A549 (cell line): ENCODE measurements at regions not wholly inside any gene's neighbourhood (a gene's known extent, or its start where the extent isn't known, plus 50 kb on each side); places are given as distances from the start of the nearest gene placed in this dataset.
"Not testable (repeated sequence)": the region's sequence is repeated elsewhere in the genome, so short reads cannot be mapped to it uniquely, and the experiment has no call there.

Experiments
- ATAC-seq, 2 experiments: fragments of 200-7000 bp in 1 of 2; fragments of >200 bp in 1 of 2; cut with Nextera tagmentation in 1 of 2; cut with Tn5 transposase in 1 of 2; 3 replicates each; pipeline versions ENCODE4 v1.8.0 to v1.9.1; 2018 to 2020; ENCODE audit warnings: mild to moderate bottlenecking in 1 of 2, moderate library complexity in 1 of 2
- CTCF ChIA-PET: fragments of 300-600 bp; sonication (Branson Sonifier 250); formaldehyde crosslinking; extraction: SDS; loops from one replicate; lab custom pipeline; 2021; ENCODE audit warnings: antibody characterized with exemption, inconsistent platforms; lab: Yijun Ruan, JAX
- POLR2A ChIA-PET: fragments of 350-600 bp; formaldehyde crosslinking; extraction: SDS; loops from one replicate; lab custom pipeline; 2021; ENCODE audit warnings: antibody characterized with exemption, inconsistent platforms; lab: Yijun Ruan, JAX
- DNase-seq, 2 experiments: peaks; one replicate each; pipeline versions ENCODE4 v3.0.0 to v3.0.0-alpha.2; 2011 to 2016; ENCODE audit warnings: low read depth in 1 of 2, low spot score in 1 of 2
- FAIRE-seq: peaks from 2 replicates; lab custom pipeline; 2011; peaks lifted over from hg19 to GRCh38; lab: Jason Lieb, UNC
- H3K27ac ChIP-seq, 2 experiments: fragments of >200 bp; sonication (Bioruptor Twin); formaldehyde crosslinking; 3 replicates each; pipeline ENCODE4 v1.5.1; 2016 to 2017
- H3K4me1 ChIP-seq: fragments of >200 bp; sonication (Bioruptor Twin); formaldehyde crosslinking; 3 replicates; pipeline ENCODE4 v1.6.1; 2016
- H3K4me2 ChIP-seq: fragments of >200 bp; sonication (Bioruptor Twin); formaldehyde crosslinking; 3 replicates; pipeline ENCODE4 v1.6.1; 2016
- H3K4me3 ChIP-seq: fragments of >200 bp; sonication (Bioruptor Twin); formaldehyde crosslinking; 3 replicates; pipeline ENCODE4 v1.5.1; 2016
- H3K9me3 ChIP-seq: fragments of >200 bp; sonication (Bioruptor Twin); formaldehyde crosslinking; 3 replicates; pipeline ENCODE4 v1.6.1; 2016
- BHLHE40 ChIP-seq: IDR thresholded peaks from 2 replicates; pipeline ENCODE4 v1.6.1; 2012; ENCODE audit warnings: low read depth, low read length, inconsistent platforms
- CBX2 ChIP-seq: fragments of 200-600 bp; sonication (generic); IDR thresholded peaks from 2 replicates; pipeline ENCODE4 v1.6.1; 2016; ENCODE audit warnings: low read depth, mild to moderate bottlenecking, borderline replicate concordance
- CHD2 ChIP-seq: fragments of 150-350 bp; IDR thresholded peaks from 2 replicates; pipeline ENCODE4 v1.6.1; 2014; ENCODE audit warnings: low read length; ENCODE audit not compliant: partially characterized antibody
- CHD4 ChIP-seq: fragments of 200-600 bp; sonication (generic); IDR thresholded peaks from 2 replicates; pipeline ENCODE4 v1.6.1; 2016; ENCODE audit warnings: antibody characterized with exemption, mild to moderate bottlenecking, borderline replicate concordance
- FOSB ChIP-seq: fragments of 250-450 bp; sonication (Bioruptor Pico); IDR thresholded peaks from 2 replicates; pipeline ENCODE4 v1.5.0; 2020; ENCODE audit warnings: mild to moderate bottlenecking, moderate library complexity
- FOXS1 ChIP-seq: fragments of 250-450 bp; sonication (Bioruptor Pico); IDR thresholded peaks from 2 replicates; pipeline ENCODE4 v1.5.0; 2020; ENCODE audit warnings: mild to moderate bottlenecking, moderate library complexity
- HDAC2 ChIP-seq: fragments of 200-600 bp; sonication (generic); IDR thresholded peaks from 2 replicates; pipeline ENCODE4 v1.6.1; 2016
- HEYL ChIP-seq: fragments of 250-450 bp; sonication (Bioruptor Pico); IDR thresholded peaks from 2 replicates; pipeline ENCODE4 v1.8.0; 2021; ENCODE audit warnings: mild to moderate bottlenecking, moderate library complexity
- JUNB ChIP-seq: fragments of >200 bp; sonication (Bioruptor Twin); formaldehyde crosslinking; IDR thresholded peaks from 2 replicates; pipeline ENCODE4 v1.6.1; 2016
- KDM1A ChIP-seq: fragments of 200-600 bp; sonication (generic); IDR thresholded peaks from 2 replicates; pipeline ENCODE4 v1.6.1; 2016; ENCODE audit warnings: low read depth, mild to moderate bottlenecking
- MAFK ChIP-seq: fragments of 450-650 bp; IDR thresholded peaks from 2 replicates; pipeline ENCODE4 v1.6.1; 2014; ENCODE audit not compliant: partially characterized antibody
- NFE2L2 ChIP-seq: fragments of 150-350 bp; conservative IDR thresholded peaks from 2 replicates; pipeline ENCODE4 v1.6.1; 2014; ENCODE audit warnings: low read length
- NR3C1 ChIP-seq: fragments of >200 bp; sonication (Bioruptor Twin); formaldehyde crosslinking; IDR thresholded peaks from 3 replicates; pipeline ENCODE4 v1.6.1; 2017
- PHF8 ChIP-seq: fragments of 200-600 bp; sonication (generic); IDR thresholded peaks from 2 replicates; pipeline ENCODE4 v1.6.1; 2016; ENCODE audit warnings: low read depth, mild to moderate bottlenecking, antibody characterized with exemption, moderate library complexity, borderline replicate concordance
- RFX5 ChIP-seq: fragments of 450-650 bp; IDR thresholded peaks from 2 replicates; pipeline ENCODE4 v1.7.1; 2014; ENCODE audit warnings: antibody characterized with exemption, mild to moderate bottlenecking, moderate library complexity
- SMC3 ChIP-seq: fragments of >200 bp; sonication (Bioruptor Twin); formaldehyde crosslinking; IDR thresholded peaks from 3 replicates; pipeline ENCODE4 v1.6.1; 2018; ENCODE audit warnings: inconsistent platforms
- SREBF2 ChIP-seq: fragments of 450-650 bp; IDR thresholded peaks from 2 replicates; pipeline ENCODE4 v1.6.1; 2014; ENCODE audit warnings: mild to moderate bottlenecking, moderate library complexity
- TP53 ChIP-seq: fragments of 250-450 bp; sonication (Bioruptor Pico); IDR thresholded peaks from 2 replicates; pipeline ENCODE4 v1.5.0; 2021; ENCODE audit warnings: mild to moderate bottlenecking, moderate library complexity
- ZC3H11A ChIP-seq: fragments of 450-650 bp; IDR thresholded peaks from 2 replicates; pipeline ENCODE4 v1.6.1; 2014; ENCODE audit warnings: antibody characterized with exemption, mild to moderate bottlenecking
- ZFP36 ChIP-seq: fragments of 450-650 bp; IDR thresholded peaks from 2 replicates; pipeline ENCODE4 v1.6.1; 2014; ENCODE audit warnings: borderline replicate concordance; ENCODE audit not compliant: partially characterized antibody
- ZSCAN20 ChIP-seq: fragments of 250-450 bp; sonication (Bioruptor Pico); IDR thresholded peaks from 2 replicates; pipeline ENCODE4 v1.8.0; 2022; ENCODE audit warnings: mild to moderate bottlenecking, moderate library complexity
- WGBS: methylation state at CpG from one replicate; pipeline ENCODE4 v1.1.6; 2017; ENCODE audit errors: missing lambda C conversion rate; 5-methylcytosine and 5-hydroxymethylcytosine counted together
- TF ChIP-seq, protein P1 (sequence below): IDR thresholded peaks from 2 replicates; pipeline ENCODE4 v1.6.1; 2012
- TF ChIP-seq, protein P2 (sequence below): fragments of 250-450 bp; sonication (Bioruptor Pico); IDR thresholded peaks from 2 replicates; pipeline ENCODE4 v1.5.0; 2020; ENCODE audit warnings: low read depth, mild to moderate bottlenecking, moderate library complexity

DNA sequence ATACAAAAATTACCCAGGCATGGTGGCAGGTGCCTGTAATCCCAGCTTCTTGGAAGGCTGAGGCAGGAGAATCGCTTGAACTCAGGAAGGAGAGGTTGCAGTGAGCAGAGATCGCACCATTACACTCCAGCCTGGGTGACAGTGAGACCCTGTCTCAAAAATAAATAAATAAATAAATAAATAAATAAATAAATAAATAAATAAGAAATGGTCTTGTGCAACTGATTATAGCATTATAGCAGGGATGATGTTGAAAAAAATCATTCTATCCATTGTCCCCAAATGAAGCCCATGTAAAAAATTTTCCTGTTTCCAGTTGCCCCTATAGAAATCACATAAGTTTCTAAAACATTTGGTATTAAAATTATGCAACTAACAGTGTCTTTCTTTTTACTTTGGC, 100.5 kb downstream of the CMC2 start:
- POLR2A ChIA-PET: not testable (repeated sequence)
- WGBS: 46% methylated on average over 2 of the region's 2 CpGs

DNA sequence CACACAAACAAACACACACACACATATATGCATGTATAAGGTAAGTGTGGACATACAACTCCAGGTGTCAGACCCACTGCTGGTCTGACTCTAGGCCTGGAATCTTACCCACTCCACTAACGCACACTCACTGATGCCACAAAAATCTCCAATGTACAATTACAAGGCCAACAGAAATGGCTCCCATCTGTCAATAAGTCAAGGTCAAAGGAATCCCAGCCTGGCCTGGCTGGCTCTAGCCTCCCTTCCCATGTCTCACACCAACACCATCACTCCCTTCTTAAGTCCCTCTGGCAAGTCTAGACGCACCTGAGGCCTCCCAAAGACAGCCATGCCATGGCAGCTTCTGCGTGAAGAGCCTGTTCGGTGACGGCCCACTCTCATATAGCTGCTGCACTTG, 99.2 kb upstream of the CDYL2 start:
- ChIA-PET CTCF (no interaction called here), POLR2A (no interaction called here)
- FAIRE-seq (no peak), ATAC-seq (no peak), DNase-seq (no peak)
- H3K9me3 ChIP-seq: no peaks in the 10 kb centered on the region
- WGBS: 78% methylated on average over 5 of the region's 5 CpGs
- TF ChIP-seq FOXS1 (CRISPR knock-in tag) (no peak), FOSB (CRISPR knock-in tag) (no peak), CHD4 (no peak), CBX2 (no peak), CHD2 (no peak)
- TF ChIP-seq, protein P1, sequence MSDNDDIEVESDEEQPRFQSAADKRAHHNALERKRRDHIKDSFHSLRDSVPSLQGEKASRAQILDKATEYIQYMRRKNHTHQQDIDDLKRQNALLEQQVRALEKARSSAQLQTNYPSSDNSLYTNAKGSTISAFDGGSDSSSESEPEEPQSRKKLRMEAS: no peak
- H3K4me2 ChIP-seq: no peak overlapping the region
- no peak overlapping the region for H3K4me3 ChIP-seq
- no peak overlapping the region for H3K27ac ChIP-seq
- no peaks in the 10 kb centered on the region; the same call in 2 of the 3 replicates for H3K4me1 ChIP-seq

More for the DNA sequence above, 100.5 kb downstream of the CMC2 start:
- DNase-seq, CTCF ChIA-PET, FAIRE-seq, H3K4me3 ChIP-seq, H3K27ac ChIP-seq, H3K4me1 ChIP-seq, ATAC-seq, H3K9me3 ChIP-seq, H3K4me2 ChIP-seq: not testable (repeated sequence)
- peak; percentile 92 for TF ChIP-seq ZC3H11A

DNA sequence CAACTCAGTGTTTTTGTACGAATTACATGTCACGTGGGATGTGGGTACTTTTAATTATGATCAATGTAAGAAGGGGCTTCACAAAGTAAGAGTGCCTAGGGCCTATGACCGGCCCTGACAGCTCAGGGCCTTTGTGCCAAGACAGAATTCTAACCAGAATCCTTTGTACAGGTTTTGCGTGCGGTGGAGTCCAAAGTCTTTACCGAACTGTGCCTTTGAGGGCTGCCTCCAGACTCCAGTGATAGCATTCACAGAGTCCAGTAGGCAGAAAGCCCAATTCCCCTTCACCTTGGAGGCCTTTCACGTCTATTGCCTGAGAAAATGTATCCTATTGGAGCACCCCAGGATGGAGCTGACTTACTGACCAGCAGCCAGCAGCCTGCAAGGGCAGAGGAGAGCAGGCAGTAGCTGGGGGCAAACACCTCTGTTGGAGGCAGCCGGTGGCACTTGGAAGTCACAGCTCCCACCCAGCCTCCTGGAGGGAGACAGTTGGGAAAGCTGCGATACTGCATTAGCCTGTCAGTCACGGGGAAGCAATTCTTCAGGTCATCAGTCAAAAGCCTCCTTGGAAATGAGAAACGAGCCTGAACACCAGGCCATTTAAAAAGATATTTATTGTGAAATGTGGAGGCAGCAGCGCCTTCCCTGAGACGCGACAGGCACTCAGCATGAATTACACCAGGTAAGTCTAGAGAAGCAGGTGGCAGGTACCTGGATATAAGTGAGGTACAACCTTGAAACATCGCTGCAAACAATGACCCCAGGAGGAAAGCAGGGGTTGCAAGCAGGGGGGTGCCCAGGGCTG, 98.1 kb upstream of the CDYL2 start:
- Histone ChIP-seq H3K4me1 (no peaks in the 10 kb centered on the region; the same call in 2 of the 3 replicates), H3K9me3 (no peaks in the 10 kb centered on the region), H3K4me3 (no peak overlapping the region), H3K4me2 (no peak overlapping the region), H3K27ac (no peak overlapping the region)
- no peak for ATAC-seq
- no peak for FAIRE-seq
- ChIA-PET POLR2A (no interaction called here), CTCF (interaction anchor here (0.9 kb wide), 1 partner anchor 22 kb away, joined by 3 read pairs; no protein-coding TSS in a partner anchor)
- DNase-seq: no peak
- 77% methylated on average over 15 of the region's 15 CpGs for WGBS
- no peak for TF ChIP-seq RFX5
- TF ChIP-seq MAFK: no peak
- TF ChIP-seq HEYL (CRISPR knock-in tag): no peak
- no peak for TF ChIP-seq KDM1A
- TF ChIP-seq SMC3: no peak
- TF ChIP-seq ZFP36: no peak
- TF ChIP-seq NFE2L2: no peak
- TF ChIP-seq HDAC2: no peak
- no peak for TF ChIP-seq ZSCAN20 (CRISPR knock-in tag)
- no peak for TF ChIP-seq TP53 (CRISPR knock-in tag)
- no peak for TF ChIP-seq JUNB
- TF ChIP-seq CBX2: no peak
- TF ChIP-seq PHF8: no peak
- no peak for TF ChIP-seq NR3C1
- no peak for TF ChIP-seq FOXS1 (CRISPR knock-in tag)
- TF ChIP-seq BHLHE40: no peak
- no peak for TF ChIP-seq SREBF2
- TF ChIP-seq, protein P2, sequence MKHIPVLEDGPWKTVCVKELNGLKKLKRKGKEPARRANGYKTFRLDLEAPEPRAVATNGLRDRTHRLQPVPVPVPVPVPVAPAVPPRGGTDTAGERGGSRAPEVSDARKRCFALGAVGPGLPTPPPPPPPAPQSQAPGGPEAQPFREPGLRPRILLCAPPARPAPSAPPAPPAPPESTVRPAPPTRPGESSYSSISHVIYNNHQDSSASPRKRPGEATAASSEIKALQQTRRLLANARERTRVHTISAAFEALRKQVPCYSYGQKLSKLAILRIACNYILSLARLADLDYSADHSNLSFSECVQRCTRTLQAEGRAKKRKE (CRISPR knock-in tag): no peak
